Bronchial epithelial cell (primary cell): ENCODE measurements at regions not wholly inside any gene's neighbourhood (a gene's known extent, or its start where the extent isn't known, plus 50 kb on each side); places are given as distances from the start of the nearest gene placed in this dataset.

Experiments
- DNase-seq: peaks from one replicate; pipeline ENCODE4 v3.0.0-alpha.2; 2010; ENCODE audit warnings: low read depth
- FAIRE-seq: peaks from 2 replicates; lab custom pipeline; 2011; peaks lifted over from hg19 to GRCh38; lab: Jason Lieb, UNC
- H3K27me3 ChIP-seq: 2 replicates; pipeline ENCODE4 v1.5.1; 2011; ENCODE audit warnings: low read length; ENCODE audit not compliant: control insufficient read depth, insufficient read depth
- H3K36me3 ChIP-seq: 2 replicates; pipeline ENCODE4 v1.5.1; 2011; ENCODE audit warnings: low read length; ENCODE audit not compliant: control insufficient read depth, insufficient read depth
- H3K4me3 ChIP-seq: 2 replicates; pipeline ENCODE4 v1.5.1; 2011; ENCODE audit warnings: mild to moderate bottlenecking, low read depth, low read length, control low read depth
- TF ChIP-seq, protein P1 (sequence below): IDR thresholded peaks from 2 replicates; pipeline ENCODE4 v1.5.1; 2011; ENCODE audit warnings: mild to moderate bottlenecking, moderate library complexity, low read length, control low read depth, inconsistent platforms; ENCODE audit not compliant: insufficient read depth, severe bottlenecking

DNA sequence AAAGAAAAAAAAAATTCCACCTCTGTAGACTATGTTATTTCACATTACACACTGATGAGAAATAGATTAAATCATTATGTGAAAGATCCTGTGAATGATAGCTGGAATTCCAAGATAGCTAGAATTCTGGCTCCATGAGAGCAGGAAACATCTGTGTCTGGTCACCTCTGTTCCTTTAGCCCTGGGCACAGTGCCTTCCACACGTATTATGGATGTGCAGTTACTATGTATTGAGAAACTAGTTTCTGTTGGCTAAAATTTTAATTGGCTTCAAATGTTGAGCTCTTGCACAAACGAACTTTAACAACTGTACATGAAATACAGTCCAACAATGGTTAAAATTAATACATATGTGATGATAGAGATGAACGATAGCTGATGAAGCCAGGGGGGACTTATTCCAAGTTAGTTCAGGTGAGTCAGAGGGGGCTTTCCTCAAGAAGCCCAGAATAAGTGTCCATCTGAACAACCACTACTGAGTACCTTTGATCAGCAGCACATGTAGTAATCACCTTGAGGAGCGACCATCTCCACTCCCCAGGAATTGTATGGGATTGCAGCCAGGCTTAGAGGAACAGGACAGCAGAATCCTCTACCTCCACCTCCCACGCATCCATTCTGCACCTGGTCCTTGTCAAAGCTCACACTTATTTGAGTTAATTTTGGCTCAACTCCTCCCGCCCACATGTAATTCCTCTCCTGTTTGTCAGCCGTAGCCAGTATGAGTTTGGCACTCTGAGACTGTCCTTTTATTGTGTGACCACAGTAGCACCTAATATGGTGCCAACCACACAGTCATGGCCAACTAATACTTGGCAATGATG, 68.6 kb downstream of the NABP1 start:
- H3K4me3 ChIP-seq, result no peak overlapping the region
- H3K36me3 ChIP-seq, result no peaks in the 10 kb centered on the region
- DNase-seq (peak; percentile 11), FAIRE-seq (no peak)
- H3K27me3 ChIP-seq, result no peaks in the 10 kb centered on the region
- TF ChIP-seq, protein P1, sequence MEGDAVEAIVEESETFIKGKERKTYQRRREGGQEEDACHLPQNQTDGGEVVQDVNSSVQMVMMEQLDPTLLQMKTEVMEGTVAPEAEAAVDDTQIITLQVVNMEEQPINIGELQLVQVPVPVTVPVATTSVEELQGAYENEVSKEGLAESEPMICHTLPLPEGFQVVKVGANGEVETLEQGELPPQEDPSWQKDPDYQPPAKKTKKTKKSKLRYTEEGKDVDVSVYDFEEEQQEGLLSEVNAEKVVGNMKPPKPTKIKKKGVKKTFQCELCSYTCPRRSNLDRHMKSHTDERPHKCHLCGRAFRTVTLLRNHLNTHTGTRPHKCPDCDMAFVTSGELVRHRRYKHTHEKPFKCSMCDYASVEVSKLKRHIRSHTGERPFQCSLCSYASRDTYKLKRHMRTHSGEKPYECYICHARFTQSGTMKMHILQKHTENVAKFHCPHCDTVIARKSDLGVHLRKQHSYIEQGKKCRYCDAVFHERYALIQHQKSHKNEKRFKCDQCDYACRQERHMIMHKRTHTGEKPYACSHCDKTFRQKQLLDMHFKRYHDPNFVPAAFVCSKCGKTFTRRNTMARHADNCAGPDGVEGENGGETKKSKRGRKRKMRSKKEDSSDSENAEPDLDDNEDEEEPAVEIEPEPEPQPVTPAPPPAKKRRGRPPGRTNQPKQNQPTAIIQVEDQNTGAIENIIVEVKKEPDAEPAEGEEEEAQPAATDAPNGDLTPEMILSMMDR, result no peak

DNA sequence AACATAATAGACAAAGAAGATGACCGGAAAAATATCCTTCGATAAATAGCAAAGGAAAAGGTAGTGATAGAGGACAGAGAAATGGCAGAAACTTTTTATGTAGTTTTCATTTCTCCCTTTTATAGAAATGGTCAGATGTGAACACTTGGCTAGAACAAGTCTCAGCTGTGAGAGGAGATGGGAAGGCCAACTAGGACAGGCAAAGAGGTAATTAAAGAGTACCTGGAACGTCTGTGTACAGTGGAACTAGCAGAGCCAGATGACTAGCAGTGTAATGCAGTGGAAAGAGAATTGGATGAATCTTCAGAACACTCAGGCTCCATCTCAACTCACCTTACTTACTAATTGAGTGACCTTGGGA, 69.2 kb downstream of the NABP1 start:
- H3K36me3 ChIP-seq, result no peaks in the 10 kb centered on the region
- H3K4me3 ChIP-seq, result no peak overlapping the region
- TF ChIP-seq, protein P1, result no peak
- H3K27me3 ChIP-seq, result no peaks in the 10 kb centered on the region
- FAIRE-seq (peak; percentile 32), DNase-seq (no peak)

DNA sequence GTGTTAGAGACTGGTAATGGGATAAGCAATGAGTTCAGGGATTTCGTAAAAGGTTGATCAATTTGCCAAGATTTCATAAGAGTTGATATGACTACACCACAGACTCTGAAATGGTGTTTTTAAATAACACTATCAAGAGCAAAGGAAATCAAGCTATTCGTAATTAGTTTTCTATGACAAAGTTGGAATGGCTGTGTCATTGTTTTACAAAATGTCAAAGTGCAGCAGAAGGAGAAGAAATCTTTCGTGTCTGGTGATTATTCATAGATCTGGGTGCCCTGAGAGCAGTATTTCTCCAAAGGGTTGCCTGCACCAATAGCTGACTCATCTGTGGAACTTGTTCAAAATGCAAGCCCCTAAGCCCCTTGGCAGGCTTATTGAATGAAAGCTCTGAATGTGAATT, 70.1 kb downstream of the NABP1 start:
- FAIRE-seq, result no peak
- Histone ChIP-seq H3K27me3 (no peaks in the 10 kb centered on the region), H3K36me3 (no peaks in the 10 kb centered on the region), H3K4me3 (no peak overlapping the region)
- no peak for DNase-seq
- TF ChIP-seq, protein P1, result no peak

DNA sequence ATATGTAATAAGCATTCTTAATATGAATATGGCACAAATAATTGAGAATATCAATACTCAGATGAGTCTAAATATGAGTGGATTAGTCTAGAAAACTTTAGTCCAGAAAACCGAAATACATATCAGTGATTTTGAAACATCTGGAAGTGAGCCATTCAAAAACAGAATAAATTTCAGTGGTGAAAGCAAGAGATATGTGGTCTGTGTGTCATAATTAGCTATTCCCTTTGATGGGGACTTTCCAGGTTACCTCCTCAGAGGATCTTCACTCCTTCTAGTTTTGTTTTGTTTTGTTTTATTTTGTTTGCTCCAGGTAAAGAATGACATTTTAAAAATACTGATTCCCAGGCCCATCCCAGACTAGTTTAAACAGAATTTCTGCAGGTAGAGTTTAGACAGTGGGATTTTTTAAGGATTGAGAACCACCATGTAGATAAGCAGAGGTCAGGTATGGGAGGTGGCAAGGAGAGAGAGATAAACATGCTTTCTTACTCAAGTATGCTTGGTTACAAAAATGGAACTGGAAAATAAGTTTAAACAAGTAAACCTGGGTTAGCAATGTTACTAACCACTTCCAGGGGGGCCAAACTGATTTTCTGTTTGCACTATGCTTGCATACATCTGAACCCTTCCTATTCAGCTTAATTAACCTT, 70.7 kb downstream of the NABP1 start:
- no peak overlapping the region for H3K4me3 ChIP-seq
- DNase-seq (no peak), FAIRE-seq (no peak)
- TF ChIP-seq, protein P1, result no peak
- H3K27me3 ChIP-seq, result no peaks in the 10 kb centered on the region
- H3K36me3 ChIP-seq, result no peaks in the 10 kb centered on the region

DNA sequence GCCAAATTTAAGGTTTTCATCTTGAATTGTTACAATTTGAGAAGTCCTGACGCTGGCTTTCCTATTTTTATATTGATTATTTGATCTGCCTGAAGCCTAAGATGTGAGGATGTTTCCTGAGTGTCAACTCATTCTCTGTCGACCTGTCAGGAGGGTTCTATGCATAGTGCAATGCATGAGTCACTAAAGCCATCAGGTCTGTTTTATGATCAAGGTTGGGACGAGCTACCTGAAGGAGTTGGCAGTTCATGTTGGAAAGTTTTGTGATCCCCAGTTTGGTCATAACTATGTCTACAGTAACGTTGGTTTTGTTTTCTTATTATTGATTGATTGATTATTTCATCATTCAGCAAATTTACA, 71.2 kb downstream of the NABP1 start:
- Histone ChIP-seq H3K36me3 (no peaks in the 10 kb centered on the region), H3K4me3 (no peak overlapping the region), H3K27me3 (no peaks in the 10 kb centered on the region)
- DNase-seq (peak; percentile 35), FAIRE-seq (no peak)
- TF ChIP-seq, protein P1, result no peak
